Activated T-helper 17 cell treated with anti-CD3 and anti-CD28 coated beads, Interleukin-2, amount 50 U/mL, for 72 hours (primary cell): ENCODE measurements at regions not wholly inside any gene's neighbourhood (a gene's known extent, or its start where the extent isn't known, plus 50 kb on each side); places are given as distances from the start of the nearest gene placed in this dataset.

Source experiments
- ATAC-seq: fragments of 150-1000 bp; cut with Tn5 transposase; replicated peaks from 2 replicates; pipeline ENCODE4 v1.10.0; 2021; ENCODE audit warnings: mild to moderate bottlenecking, moderate library complexity
- H3K27ac Mint-ChIP-seq: one replicate; pipeline ENCODE4 v1.8.0; 2022; ENCODE audit warnings: mixed read lengths
- H3K27me3 Mint-ChIP-seq: one replicate; pipeline ENCODE4 v1.8.0; 2022; ENCODE audit warnings: mixed read lengths
- H3K36me3 Mint-ChIP-seq: one replicate; pipeline ENCODE4 v1.8.0; 2022; ENCODE audit warnings: low read depth, mild to moderate bottlenecking, mixed read lengths
- H3K4me1 Mint-ChIP-seq: one replicate; pipeline ENCODE4 v1.8.0; 2022; ENCODE audit warnings: mixed read lengths
- H3K4me3 Mint-ChIP-seq: one replicate; pipeline ENCODE4 v1.8.0; 2022; ENCODE audit warnings: mild to moderate bottlenecking, mixed read lengths
- H3K9me3 Mint-ChIP-seq: one replicate; pipeline ENCODE4 v1.8.0; 2022; ENCODE audit warnings: mixed read lengths

- Mint-ChIP-seq H3K27ac (no peak overlapping the region), H3K4me3 (no peak overlapping the region), H3K4me1 (no peaks in the 10 kb centered on the region), H3K9me3 (peaks cover 4% of the 10 kb centered on the region), H3K27me3 (no peaks in the 10 kb centered on the region), H3K36me3 (no peaks in the 10 kb centered on the region)
- ATAC-seq = no peak
These were observed 146.2 kb downstream of the SLC6A15 start for GRCh38 chr12:84766375-84766774.

GRCh38 chr12:84764001-84764400, 148.6 kb downstream of the SLC6A15 start:
- Mint-ChIP-seq H3K27ac (no peak overlapping the region), H3K4me3 (no peak overlapping the region), H3K36me3 (no peaks in the 10 kb centered on the region), H3K9me3 (no peaks in the 10 kb centered on the region), H3K27me3 (no peaks in the 10 kb centered on the region), H3K4me1 (no peaks in the 10 kb centered on the region)
- no peak for ATAC-seq

- H3K9me3 Mint-ChIP-seq = peaks cover 2% of the 10 kb centered on the region
- no peak for ATAC-seq
These were observed 149.5 kb downstream of the SLC6A15 start for GRCh38 chr12:84763107-84763506.

DNA sequence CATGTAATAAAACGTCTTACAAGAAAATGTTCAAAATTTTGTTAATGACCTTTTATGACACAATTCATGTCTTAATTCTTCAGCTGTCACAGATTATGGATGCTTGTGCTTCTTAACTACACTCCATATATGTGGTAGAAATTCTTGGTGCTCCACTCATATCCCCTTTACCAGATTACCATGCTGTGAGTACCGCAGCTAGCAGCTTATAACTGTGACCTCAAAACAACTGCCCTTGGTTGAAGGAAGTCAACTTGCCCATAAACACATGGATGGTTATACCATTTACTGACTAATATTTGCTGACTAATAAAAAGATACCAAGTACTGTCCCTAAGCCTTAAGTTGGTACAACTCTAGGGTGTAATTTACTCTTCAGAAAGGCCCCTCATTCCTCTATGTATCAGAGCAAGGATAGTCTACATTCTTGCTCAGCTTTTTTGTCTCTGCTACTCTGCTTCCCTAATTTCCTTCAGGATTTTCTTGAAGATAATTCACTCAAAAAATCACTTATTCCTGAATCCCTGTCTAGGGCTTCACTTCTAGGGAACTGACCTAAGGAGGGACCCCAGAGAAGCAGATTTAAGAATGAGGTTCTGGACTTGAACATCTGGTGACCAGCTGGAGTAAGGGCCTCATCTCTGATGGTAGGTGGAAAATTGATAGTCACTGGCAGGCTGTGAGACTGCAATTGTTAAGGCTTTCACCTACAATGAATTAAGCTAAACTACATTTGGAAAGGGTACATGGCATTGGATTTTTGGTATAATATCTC, 152.3 kb downstream of the SLC6A15 start:
- H3K27ac Mint-ChIP-seq = no peak overlapping the region
- H3K36me3 Mint-ChIP-seq = no peaks in the 10 kb centered on the region
- peaks cover 5% of the 10 kb centered on the region for H3K9me3 Mint-ChIP-seq
- H3K27me3 Mint-ChIP-seq = no peaks in the 10 kb centered on the region
- ATAC-seq = no peak
- no peak overlapping the region for H3K4me3 Mint-ChIP-seq
- H3K4me1 Mint-ChIP-seq = no peaks in the 10 kb centered on the region

More at GRCh38 chr12:84763107-84763506, 149.5 kb downstream of the SLC6A15 start:
- H3K27ac Mint-ChIP-seq = no peak overlapping the region
- H3K4me1 Mint-ChIP-seq = no peaks in the 10 kb centered on the region
- H3K4me3 Mint-ChIP-seq = no peak overlapping the region
- H3K36me3 Mint-ChIP-seq = no peaks in the 10 kb centered on the region
- H3K27me3 Mint-ChIP-seq = no peaks in the 10 kb centered on the region

DNA sequence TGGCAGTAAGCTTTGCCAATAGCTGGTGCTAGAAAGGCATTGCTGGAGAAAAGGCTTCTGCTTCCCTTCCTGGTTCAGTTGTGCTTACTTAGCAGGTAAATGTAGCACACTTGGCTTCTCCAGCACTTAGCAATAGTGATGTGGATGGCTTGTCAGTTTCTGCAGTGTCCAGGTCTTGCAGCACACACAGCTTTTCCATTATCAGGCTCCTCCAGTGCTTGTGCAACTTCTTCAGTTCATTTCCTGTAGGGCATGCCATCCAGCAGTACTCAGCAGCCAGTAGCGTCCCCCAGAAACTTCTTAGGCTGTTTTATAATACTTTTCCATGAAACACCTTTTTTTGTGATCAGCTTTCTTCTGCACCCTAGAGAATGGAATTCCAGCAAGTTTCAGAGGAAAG, 154.6 kb downstream of the SLC6A15 start:
- Mint-ChIP-seq H3K36me3 (no peaks in the 10 kb centered on the region), H3K27me3 (no peaks in the 10 kb centered on the region), H3K4me3 (no peak overlapping the region), H3K9me3 (peaks cover 5% of the 10 kb centered on the region), H3K27ac (no peak overlapping the region), H3K4me1 (no peaks in the 10 kb centered on the region)
- ATAC-seq = no peak

- ATAC-seq = no peak
- peaks cover 5% of the 10 kb centered on the region for H3K9me3 Mint-ChIP-seq
- H3K4me1 Mint-ChIP-seq = no peaks in the 10 kb centered on the region
- H3K27me3 Mint-ChIP-seq = no peaks in the 10 kb centered on the region
- no peaks in the 10 kb centered on the region for H3K36me3 Mint-ChIP-seq
- H3K4me3 Mint-ChIP-seq = no peak overlapping the region
- no peak overlapping the region for H3K27ac Mint-ChIP-seq
These were observed 155.6 kb downstream of the SLC6A15 start for GRCh38 chr12:84756961-84757360.

- no peaks in the 10 kb centered on the region for H3K27me3 Mint-ChIP-seq
- no peak overlapping the region for H3K27ac Mint-ChIP-seq
- ATAC-seq = no peak
- no peaks in the 10 kb centered on the region for H3K9me3 Mint-ChIP-seq
- H3K36me3 Mint-ChIP-seq = no peaks in the 10 kb centered on the region
- H3K4me3 Mint-ChIP-seq = no peak overlapping the region
- H3K4me1 Mint-ChIP-seq = no peaks in the 10 kb centered on the region
These were observed 167.5 kb downstream of the SLC6A15 start for GRCh38 chr12:84745127-84745526.

- Mint-ChIP-seq H3K27me3 (no peaks in the 10 kb centered on the region), H3K4me1 (no peaks in the 10 kb centered on the region), H3K4me3 (no peak overlapping the region), H3K36me3 (no peaks in the 10 kb centered on the region), H3K27ac (no peak overlapping the region), H3K9me3 (no peaks in the 10 kb centered on the region)
- ATAC-seq = no peak
These were observed 170.9 kb downstream of the SLC6A15 start for GRCh38 chr12:84741692-84742091.

GRCh38 chr12:84741031-84741430, 171.6 kb downstream of the SLC6A15 start:
- Mint-ChIP-seq H3K4me1 (no peaks in the 10 kb centered on the region), H3K4me3 (no peak overlapping the region), H3K27ac (no peak overlapping the region), H3K27me3 (no peaks in the 10 kb centered on the region), H3K36me3 (no peaks in the 10 kb centered on the region), H3K9me3 (no peaks in the 10 kb centered on the region)
- no peak for ATAC-seq

DNA sequence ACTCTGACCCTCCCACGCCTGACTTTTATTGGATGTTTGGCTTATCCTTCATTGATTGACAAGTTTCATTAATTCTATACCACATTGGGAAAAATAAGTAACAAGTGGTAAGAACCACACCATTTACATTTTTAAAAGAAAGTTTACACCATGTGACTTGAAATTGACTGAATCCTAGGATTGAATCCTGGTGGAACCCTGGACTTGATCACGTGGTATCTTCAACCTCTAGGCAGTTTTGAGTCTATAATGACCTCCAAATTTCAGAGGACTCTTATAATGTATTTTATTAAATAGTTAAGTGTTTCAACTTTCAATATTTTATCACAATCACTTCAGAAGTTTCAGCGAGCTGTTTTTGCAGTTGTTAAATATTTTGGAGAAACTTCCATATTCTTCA, 172.0 kb downstream of the SLC6A15 start:
- ATAC-seq = no peak

DNA sequence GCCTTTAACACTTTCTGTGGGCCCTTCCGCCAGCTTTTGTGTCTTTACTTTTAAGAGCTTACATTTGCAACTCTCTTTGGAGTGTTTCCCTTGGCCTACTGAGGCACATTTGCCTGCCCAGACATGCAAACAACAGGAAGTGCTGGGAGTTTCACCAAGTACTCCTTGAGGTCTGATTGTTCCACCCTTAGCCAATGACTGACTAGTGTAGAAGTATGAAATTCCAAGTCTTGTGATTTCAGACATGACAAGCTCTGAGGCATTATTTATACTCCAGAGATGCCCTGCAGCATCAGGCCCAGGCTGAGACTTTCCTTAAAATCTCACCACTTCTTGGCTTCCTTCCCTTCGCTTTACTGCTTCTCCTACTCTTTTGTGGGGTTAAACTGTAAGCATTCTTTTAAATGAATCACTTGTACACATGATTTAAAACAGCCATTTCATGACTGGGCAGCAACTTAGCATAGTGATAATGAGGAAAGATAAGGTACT, 174.1 kb downstream of the SLC6A15 start:
- Mint-ChIP-seq H3K4me3 (no peak overlapping the region), H3K27me3 (no peaks in the 10 kb centered on the region)
- no peak for ATAC-seq

More for the DNA sequence above, 172.0 kb downstream of the SLC6A15 start:
- Mint-ChIP-seq H3K9me3 (no peaks in the 10 kb centered on the region), H3K4me1 (no peaks in the 10 kb centered on the region), H3K36me3 (no peaks in the 10 kb centered on the region), H3K4me3 (no peak overlapping the region), H3K27ac (no peak overlapping the region), H3K27me3 (no peaks in the 10 kb centered on the region)

DNA sequence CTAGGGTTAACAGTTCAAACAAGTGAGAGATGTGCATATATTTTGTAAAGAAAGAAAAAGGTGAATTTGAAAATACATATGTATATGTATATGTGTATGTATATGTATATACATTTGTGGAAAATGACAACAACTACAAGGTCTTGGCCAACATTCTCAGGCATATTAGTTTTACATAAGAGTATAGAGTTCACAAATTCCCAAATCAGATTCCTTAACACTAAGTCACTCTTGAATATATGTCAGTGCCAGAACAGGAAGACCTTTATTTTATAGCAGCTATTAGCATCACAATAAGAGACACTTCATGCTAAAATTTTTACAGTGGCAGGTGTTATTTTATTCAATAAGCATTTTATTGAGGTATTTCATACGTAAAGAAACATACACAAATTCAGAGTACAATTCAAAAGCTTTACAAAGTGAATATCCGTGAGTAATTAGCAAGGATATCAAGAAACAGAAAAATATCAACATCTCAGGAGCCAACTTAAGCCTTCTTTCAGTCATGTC, 179.7 kb downstream of the SLC6A15 start:
- Mint-ChIP-seq H3K27me3 (no peaks in the 10 kb centered on the region), H3K4me1 (no peaks in the 10 kb centered on the region), H3K9me3 (no peaks in the 10 kb centered on the region), H3K36me3 (no peaks in the 10 kb centered on the region), H3K4me3 (no peak overlapping the region), H3K27ac (no peak overlapping the region)
- no peak for ATAC-seq

More for the DNA sequence above, 174.1 kb downstream of the SLC6A15 start:
- H3K36me3 Mint-ChIP-seq = no peaks in the 10 kb centered on the region
- no peaks in the 10 kb centered on the region for H3K9me3 Mint-ChIP-seq
- no peak overlapping the region for H3K27ac Mint-ChIP-seq
- H3K4me1 Mint-ChIP-seq = no peaks in the 10 kb centered on the region

DNA sequence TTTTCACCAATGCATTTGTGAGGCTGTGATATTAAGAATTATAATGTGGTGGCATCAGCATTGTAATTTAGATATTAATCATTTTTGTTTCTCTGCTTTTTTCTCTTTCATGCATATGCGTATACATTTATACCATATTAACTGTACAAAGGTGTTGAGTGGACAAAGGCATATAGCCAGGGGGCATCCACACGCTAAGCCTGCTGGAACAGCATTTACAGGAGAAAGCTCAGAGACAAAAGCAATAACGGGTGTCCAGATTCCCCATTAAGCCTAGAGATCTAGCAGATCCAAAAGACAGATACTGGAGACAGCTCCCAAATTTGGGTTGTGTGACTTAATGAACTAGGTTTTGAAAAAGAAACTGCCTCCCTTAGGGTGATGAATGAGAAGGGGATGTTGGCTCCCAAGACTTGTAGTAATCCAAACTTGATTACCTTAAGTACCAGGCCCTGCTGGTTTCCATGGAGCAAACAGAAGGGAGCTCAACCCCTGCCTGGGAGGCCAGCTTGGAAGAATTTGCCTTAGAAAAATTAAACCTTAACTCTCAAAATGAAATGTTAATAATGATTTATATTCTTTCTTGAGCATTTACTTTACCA, 181.9 kb downstream of the SLC6A15 start:
- Mint-ChIP-seq H3K36me3 (no peaks in the 10 kb centered on the region), H3K4me1 (no peaks in the 10 kb centered on the region), H3K27me3 (no peaks in the 10 kb centered on the region), H3K4me3 (no peak overlapping the region), H3K9me3 (no peaks in the 10 kb centered on the region), H3K27ac (no peak overlapping the region)
- ATAC-seq = no peak

GRCh38 chr12:84727961-84728360, 184.6 kb downstream of the SLC6A15 start:
- no peak for ATAC-seq

DNA sequence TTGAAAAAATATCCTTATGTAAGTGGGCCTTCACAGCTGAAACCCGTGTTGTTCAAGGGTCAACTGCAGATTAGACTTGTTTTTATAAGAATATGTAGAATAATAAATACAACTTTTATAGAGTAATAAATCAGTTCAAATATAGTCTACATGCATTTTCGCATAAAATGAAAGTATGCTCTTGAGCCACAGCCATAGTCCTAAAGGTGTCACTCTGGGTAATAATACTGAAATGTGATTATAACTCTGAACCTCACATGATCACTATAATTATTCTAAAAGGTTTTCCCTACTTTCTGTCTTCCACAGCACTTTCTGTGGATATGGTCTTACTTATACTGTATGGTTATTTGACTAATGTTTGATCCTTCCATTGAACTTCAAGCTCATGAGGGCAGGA, 185.8 kb downstream of the SLC6A15 start:
- H3K36me3 Mint-ChIP-seq = no peaks in the 10 kb centered on the region
- H3K27me3 Mint-ChIP-seq = no peaks in the 10 kb centered on the region
- H3K4me3 Mint-ChIP-seq = no peak overlapping the region
- no peaks in the 10 kb centered on the region for H3K9me3 Mint-ChIP-seq
- H3K27ac Mint-ChIP-seq = no peak overlapping the region
- ATAC-seq = no peak
- H3K4me1 Mint-ChIP-seq = no peaks in the 10 kb centered on the region

More at GRCh38 chr12:84727961-84728360, 184.6 kb downstream of the SLC6A15 start:
- Mint-ChIP-seq H3K27ac (no peak overlapping the region), H3K27me3 (no peaks in the 10 kb centered on the region), H3K9me3 (no peaks in the 10 kb centered on the region), H3K4me3 (no peak overlapping the region), H3K36me3 (no peaks in the 10 kb centered on the region), H3K4me1 (no peaks in the 10 kb centered on the region)
